ENCODE measurements at regions not wholly inside any gene's neighbourhood (a gene's known extent, or its start where the extent isn't known, plus 50 kb on each side); places are given as distances from the start of the nearest gene placed in this dataset.
"Not testable (repeated sequence)": the region's sequence is repeated elsewhere in the genome, so short reads cannot be mapped to it uniquely, and the experiment has no call there.

DNA sequence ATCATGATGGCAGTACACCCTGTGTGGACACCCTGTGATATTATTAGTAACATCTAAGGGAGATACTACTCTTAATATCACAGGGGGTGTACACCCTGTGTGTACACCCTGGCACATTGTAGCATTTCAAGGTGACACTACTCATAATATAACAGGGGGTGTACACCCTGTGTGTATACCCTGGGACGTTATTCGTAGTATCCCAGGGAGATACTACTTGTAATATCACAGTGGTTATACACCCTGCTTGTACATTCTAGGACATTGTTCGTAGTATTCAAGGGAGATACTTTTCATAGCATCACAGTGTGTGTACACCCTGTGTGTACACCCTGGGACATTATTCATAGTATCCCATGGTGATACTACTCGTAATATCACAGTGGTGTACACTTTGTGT is 67.4 kb upstream of the CNIH3 start:
- Histone ChIP-seq H2BK12ac (ENCODE audit: insufficient read length, low read depth, low read length) (no peak overlapping the region), H3K4ac (ENCODE audit: low read depth, low read length) (no peak overlapping the region), H3T11ph (ENCODE audit: low read length) (no peak overlapping the region), H2BK120ac (ENCODE audit: low read depth, low read length, poor library complexity, severe bottlenecking) (no peak overlapping the region), H2AFZ (ENCODE audit: low read length) (no peak overlapping the region), H2AK5ac (ENCODE audit: insufficient read length, low read length) (no peak overlapping the region), H3K4me1 (ENCODE audit: insufficient read depth, low read length) (no peaks in the 10 kb centered on the region), H4K8ac (replicated peaks; ENCODE audit: insufficient read length, low read depth, low read length) (no peak overlapping the region), H3K9me3 (ENCODE audit: control insufficient read depth, low read depth, low read length) (no peaks in the 10 kb centered on the region), H3K23ac (ENCODE audit: insufficient read length, low read depth, low read length) (no peak overlapping the region), H3K18ac (ENCODE audit: insufficient read length, low read depth, low read length) (no peak overlapping the region), H3K27ac (ENCODE audit: insufficient read length, low read depth, low read length) (no peak overlapping the region), H4K20me1 (ENCODE audit: control insufficient read depth, insufficient read depth, insufficient read length) (no peaks in the 10 kb centered on the region), H3K79me2 (ENCODE audit: insufficient read depth, low read length) (no peaks in the 10 kb centered on the region), H3K27me3 (ENCODE audit: insufficient read depth, low read length) (no peaks in the 10 kb centered on the region), H3K4me2 (ENCODE audit: insufficient read depth, insufficient read length, low read length) (no peak overlapping the region), H4K5ac (ENCODE audit: insufficient read length, low read depth, low read length) (no peak overlapping the region), H2BK15ac (ENCODE audit: low read depth, low read length) (no peak overlapping the region), H3K23me2 (ENCODE audit: insufficient read length, low read depth, low read length, poor library complexity, severe bottlenecking) (no peaks in the 10 kb centered on the region), H3K14ac (ENCODE audit: insufficient read depth, low read length) (no peak overlapping the region), H3K79me1 (ENCODE audit: insufficient read depth, low read depth, low read length, poor library complexity, severe bottlenecking) (no peaks in the 10 kb centered on the region), H3K56ac (ENCODE audit: insufficient read length, low read depth, low read length) (no peak overlapping the region), H4K91ac (ENCODE audit: insufficient read length, low read depth, low read length) (no peak overlapping the region), H2BK20ac (ENCODE audit: low read depth, low read length, poor library complexity, severe bottlenecking) (no peak overlapping the region), H3K9ac (ENCODE audit: extremely low read depth, insufficient read length, low read length) (no peak overlapping the region), H2BK5ac (ENCODE audit: insufficient read length, low read length) (no peak overlapping the region)
- TF ChIP-seq, protein P1, sequence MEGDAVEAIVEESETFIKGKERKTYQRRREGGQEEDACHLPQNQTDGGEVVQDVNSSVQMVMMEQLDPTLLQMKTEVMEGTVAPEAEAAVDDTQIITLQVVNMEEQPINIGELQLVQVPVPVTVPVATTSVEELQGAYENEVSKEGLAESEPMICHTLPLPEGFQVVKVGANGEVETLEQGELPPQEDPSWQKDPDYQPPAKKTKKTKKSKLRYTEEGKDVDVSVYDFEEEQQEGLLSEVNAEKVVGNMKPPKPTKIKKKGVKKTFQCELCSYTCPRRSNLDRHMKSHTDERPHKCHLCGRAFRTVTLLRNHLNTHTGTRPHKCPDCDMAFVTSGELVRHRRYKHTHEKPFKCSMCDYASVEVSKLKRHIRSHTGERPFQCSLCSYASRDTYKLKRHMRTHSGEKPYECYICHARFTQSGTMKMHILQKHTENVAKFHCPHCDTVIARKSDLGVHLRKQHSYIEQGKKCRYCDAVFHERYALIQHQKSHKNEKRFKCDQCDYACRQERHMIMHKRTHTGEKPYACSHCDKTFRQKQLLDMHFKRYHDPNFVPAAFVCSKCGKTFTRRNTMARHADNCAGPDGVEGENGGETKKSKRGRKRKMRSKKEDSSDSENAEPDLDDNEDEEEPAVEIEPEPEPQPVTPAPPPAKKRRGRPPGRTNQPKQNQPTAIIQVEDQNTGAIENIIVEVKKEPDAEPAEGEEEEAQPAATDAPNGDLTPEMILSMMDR (conservative IDR thresholded peaks at IDR 0.05), result no peak
- no CpG with 5 or more reads among the region's 4 CpGs for WGBS (ENCODE audit: extremely low coverage, insufficient read length, low lambda C conversion rate)
- DNase-seq, result no peak
- Mint-ChIP-seq H3K4me1 (no peaks in the 10 kb centered on the region), H3K27me3 (ENCODE audit: low read depth) (no peaks in the 10 kb centered on the region), H3K27ac (no peak overlapping the region), H3K36me3 (ENCODE audit: insufficient read depth in 1 of 3, low read depth in 3 of 3) (no peaks in the 10 kb centered on the region), H3K9me3 (peaks cover 0 to 2% of the 10 kb centered on the region in 2 experiments; a peak in 1 of 5 replicates), H3K4me3 (no peak overlapping the region)

GRCh38 chr1:224551189-224551588 is 64.9 kb upstream of the CNIH3 start:
- H4K5ac ChIP-seq (ENCODE audit: insufficient read length, low read depth, low read length); H2BK12ac ChIP-seq (ENCODE audit: insufficient read length, low read depth, low read length); H3K23ac ChIP-seq (ENCODE audit: insufficient read length, low read depth, low read length); H3K27ac ChIP-seq (ENCODE audit: insufficient read length, low read depth, low read length); H4K20me1 ChIP-seq (ENCODE audit: control insufficient read depth, insufficient read depth, insufficient read length); H4K91ac ChIP-seq (ENCODE audit: insufficient read length, low read depth, low read length); H3K79me1 ChIP-seq (ENCODE audit: insufficient read depth, low read depth, low read length, poor library complexity, severe bottlenecking); H3K56ac ChIP-seq (ENCODE audit: insufficient read length, low read depth, low read length); H3K27ac Mint-ChIP-seq; H3K4me2 ChIP-seq (ENCODE audit: insufficient read depth, insufficient read length, low read length); H2BK15ac ChIP-seq (ENCODE audit: low read depth, low read length); H3K4me1 ChIP-seq (ENCODE audit: insufficient read depth, low read length); H3T11ph ChIP-seq (ENCODE audit: low read length); H2BK5ac ChIP-seq (ENCODE audit: insufficient read length, low read length); H3K18ac ChIP-seq (ENCODE audit: insufficient read length, low read depth, low read length); H3K4me3 Mint-ChIP-seq; DNase-seq; H3K4ac ChIP-seq (ENCODE audit: low read depth, low read length); H3K79me2 ChIP-seq (ENCODE audit: insufficient read depth, low read length); H3K27me3 ChIP-seq (ENCODE audit: insufficient read depth, low read length); H3K9ac ChIP-seq (ENCODE audit: extremely low read depth, insufficient read length, low read length); H3K4me1 Mint-ChIP-seq; H2BK120ac ChIP-seq (ENCODE audit: low read depth, low read length, poor library complexity, severe bottlenecking); H3K23me2 ChIP-seq (ENCODE audit: insufficient read length, low read depth, low read length, poor library complexity, severe bottlenecking); H3K27me3 Mint-ChIP-seq (ENCODE audit: low read depth); H3K9me3 Mint-ChIP-seq; H3K14ac ChIP-seq (ENCODE audit: insufficient read depth, low read length); H3K36me3 Mint-ChIP-seq (ENCODE audit: insufficient read depth in 1 of 3, low read depth in 3 of 3); H2AFZ ChIP-seq (ENCODE audit: low read length); H2BK20ac ChIP-seq (ENCODE audit: low read depth, low read length, poor library complexity, severe bottlenecking); H4K8ac ChIP-seq (replicated peaks; ENCODE audit: insufficient read length, low read depth, low read length); H3K9me3 ChIP-seq (ENCODE audit: control insufficient read depth, low read depth, low read length); H2AK5ac ChIP-seq (ENCODE audit: insufficient read length, low read length): not testable (repeated sequence)
- WGBS (ENCODE audit: extremely low coverage, insufficient read length, low lambda C conversion rate), result no CpG with 5 or more reads among the region's 4 CpGs

Measured in H9 (cell line).